Colon (tissue), 2 donors: ENCODE measurements at regions not wholly inside any gene's neighbourhood (a gene's known extent, or its start where the extent isn't known, plus 50 kb on each side); places are given as distances from the start of the nearest gene placed in this dataset.

Source experiments
- FAIRE-seq: peaks from 2 replicates; lab custom pipeline; 2012; peaks lifted over from hg19 to GRCh38; lab: Jason Lieb, UNC
- donor health status: control.
- donor health status: control.

GRCh38 chr11:94671553-94672366 is 96.4 kb upstream of the AMOTL1 start:
- FAIRE-seq = no peak

- FAIRE-seq = no peak
Observed at GRCh38 chr11:94672636-94673035, 95.5 kb upstream of the AMOTL1 start.

GRCh38 chr11:94673386-94673785 is 94.8 kb upstream of the AMOTL1 start:
- no peak for FAIRE-seq

- no peak for FAIRE-seq
Observed at GRCh38 chr11:94673951-94674491, 94.1 kb upstream of the AMOTL1 start.

- no peak for FAIRE-seq
Observed at GRCh38 chr11:94675239-94675638, 92.9 kb upstream of the AMOTL1 start.

GRCh38 chr11:94675813-94676212 is 92.3 kb upstream of the AMOTL1 start:
- no peak for FAIRE-seq

- no peak for FAIRE-seq
Observed at GRCh38 chr11:94676814-94677213, 91.3 kb upstream of the AMOTL1 start.

GRCh38 chr11:94678236-94678635 is 89.9 kb upstream of the AMOTL1 start:
- no peak for FAIRE-seq

- no peak for FAIRE-seq
Observed at GRCh38 chr11:94678901-94679300, 89.3 kb upstream of the AMOTL1 start.

- FAIRE-seq = no peak
Observed at GRCh38 chr11:94680426-94680825, 87.7 kb upstream of the AMOTL1 start.

- FAIRE-seq = no peak
Observed at GRCh38 chr11:94681140-94681539, 87.0 kb upstream of the AMOTL1 start.

GRCh38 chr11:94681852-94682251 is 86.3 kb upstream of the AMOTL1 start:
- FAIRE-seq = no peak

- no peak for FAIRE-seq
Observed at GRCh38 chr11:94694309-94695060, 73.7 kb upstream of the AMOTL1 start.

- no peak for FAIRE-seq
Observed at GRCh38 chr11:94697156-94697555, 71.0 kb upstream of the AMOTL1 start.

- no peak for FAIRE-seq
Observed at GRCh38 chr11:94700622-94701021, 67.5 kb upstream of the AMOTL1 start.

- no peak for FAIRE-seq
Observed at GRCh38 chr11:94702481-94702880, 65.7 kb upstream of the AMOTL1 start.

GRCh38 chr11:94705419-94705818 is 62.7 kb upstream of the AMOTL1 start:
- FAIRE-seq = no peak

GRCh38 chr11:94705891-94706615 is 62.1 kb upstream of the AMOTL1 start:
- no peak for FAIRE-seq

GRCh38 chr11:94708176-94708575 is 60.0 kb upstream of the AMOTL1 start:
- FAIRE-seq = no peak

- FAIRE-seq = peak; percentile 10
Observed at GRCh38 chr11:94708642-94709041, 59.5 kb upstream of the AMOTL1 start.

GRCh38 chr11:94715225-94715624 is 52.9 kb upstream of the AMOTL1 start:
- no peak for FAIRE-seq

GRCh38 chr11:94717667-94718066 is 50.5 kb upstream of the AMOTL1 start:
- peak; percentile 75 for FAIRE-seq
